ENCODE measurements at regions not wholly inside any gene's neighbourhood (a gene's known extent, or its start where the extent isn't known, plus 50 kb on each side); places are given as distances from the start of the nearest gene placed in this dataset.
"Not testable (repeated sequence)": the region's sequence is repeated elsewhere in the genome, so short reads cannot be mapped to it uniquely, and the experiment has no call there.

DNA sequence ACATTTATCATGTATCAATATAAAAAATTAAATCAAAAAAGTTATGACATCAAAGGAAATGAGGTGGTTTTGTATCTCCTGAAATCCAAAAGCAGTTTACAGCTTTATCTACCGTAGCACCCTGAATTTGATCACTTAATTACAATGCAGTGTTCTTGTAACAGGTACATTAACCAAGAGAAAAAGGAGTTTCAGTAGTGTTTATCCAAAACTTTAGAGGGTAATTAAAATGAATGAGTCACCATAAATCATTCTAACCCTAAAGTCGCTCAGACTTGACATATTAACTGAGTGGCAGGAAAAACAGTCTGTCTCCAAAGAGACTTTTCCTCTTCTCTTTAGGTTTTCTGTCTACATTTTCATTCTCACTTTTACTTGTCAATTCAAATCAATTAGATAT is 907.6 kb upstream of the EPHA5 start:
- no peak for DNase-seq

DNA sequence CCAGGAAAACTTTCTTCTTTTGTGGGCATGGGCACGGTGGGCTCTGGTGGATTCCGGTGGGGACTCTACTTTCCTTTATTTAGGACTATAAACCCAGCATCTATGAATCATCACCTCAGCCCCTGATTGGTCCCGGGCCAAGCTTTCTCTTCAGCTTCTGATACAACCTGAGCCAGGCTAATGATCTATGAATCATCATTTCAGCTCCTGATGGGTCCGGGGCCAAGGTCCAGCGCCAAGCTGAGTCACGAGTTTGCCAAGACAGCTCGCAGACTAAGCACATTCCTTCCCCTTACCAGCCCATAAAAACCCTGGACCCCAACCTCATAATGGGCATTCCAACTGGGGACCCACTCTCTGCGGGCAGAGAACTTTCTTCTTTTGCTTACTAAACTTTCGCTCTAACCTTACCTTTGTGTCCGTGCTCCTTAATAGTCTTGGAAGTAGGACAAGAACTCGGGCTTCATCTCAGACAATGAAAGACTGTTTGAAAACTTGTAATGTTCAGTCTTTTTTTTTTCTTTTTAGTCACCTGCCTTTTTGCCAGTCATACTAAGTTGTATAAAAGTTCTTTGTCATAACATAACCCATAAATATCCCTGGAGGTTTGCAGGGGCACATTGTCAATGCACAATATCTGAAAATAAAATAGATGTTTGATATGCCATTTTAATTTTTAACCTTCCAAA is 904.9 kb upstream of the EPHA5 start:
- DNase-seq: no peak

DNA sequence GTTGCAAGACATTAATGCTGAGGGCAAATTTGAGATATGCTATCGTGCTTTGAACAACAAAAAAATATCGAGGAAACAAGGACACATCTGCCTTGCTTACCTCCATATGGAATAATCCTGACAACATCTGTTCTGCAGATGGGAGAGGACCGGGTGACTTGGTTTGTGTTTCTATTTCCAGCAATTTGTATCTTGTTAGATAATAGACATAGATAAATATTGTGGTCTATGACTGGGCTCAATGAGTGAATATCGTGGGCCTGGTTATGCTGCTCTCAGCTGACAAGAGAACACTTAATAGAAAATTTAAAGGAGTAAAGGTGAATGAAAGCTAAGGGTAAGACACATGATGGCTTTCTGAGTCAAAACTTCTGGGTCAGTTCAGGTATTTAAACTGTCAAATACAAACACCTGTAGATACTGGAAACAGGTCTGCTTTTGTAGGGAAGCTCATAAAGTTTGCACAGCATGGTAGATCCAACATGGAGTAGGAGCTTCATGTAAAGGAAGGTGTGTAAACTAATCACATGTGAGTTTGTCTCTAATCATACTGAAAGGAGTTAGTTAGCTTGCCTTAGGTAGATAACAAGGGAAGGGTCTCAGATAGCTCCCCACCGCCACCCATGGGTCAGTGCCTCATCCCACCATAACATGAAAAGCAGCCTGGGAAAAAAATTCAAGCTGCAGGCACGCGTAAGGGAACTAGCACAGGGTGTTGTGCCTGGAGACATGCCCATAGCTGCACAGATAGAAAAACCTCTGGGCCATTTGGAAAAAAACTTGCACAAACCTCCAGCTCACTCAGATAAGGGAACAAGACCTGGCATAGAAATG is 904.1 kb upstream of the EPHA5 start:
- DNase-seq: no peak

DNA sequence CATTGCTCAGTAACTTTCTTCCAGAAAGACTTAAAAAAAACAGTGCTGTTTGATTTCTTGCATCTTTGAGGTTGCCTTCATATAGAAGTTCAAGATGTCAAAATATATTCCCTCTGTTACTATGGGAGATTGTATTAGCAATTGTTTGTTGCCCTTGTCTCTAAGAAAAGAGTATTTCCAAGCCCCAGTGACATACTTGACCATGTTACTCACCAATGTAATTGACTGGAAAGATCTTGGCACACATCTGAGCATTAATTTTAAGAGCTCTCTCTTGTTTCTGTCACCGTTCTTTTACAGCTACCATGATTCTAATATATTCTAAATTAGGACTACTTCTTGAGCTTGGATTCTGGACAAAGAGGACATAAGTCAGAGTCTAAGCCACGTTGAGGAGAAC is 902.7 kb upstream of the EPHA5 start:
- no peak for DNase-seq

DNA sequence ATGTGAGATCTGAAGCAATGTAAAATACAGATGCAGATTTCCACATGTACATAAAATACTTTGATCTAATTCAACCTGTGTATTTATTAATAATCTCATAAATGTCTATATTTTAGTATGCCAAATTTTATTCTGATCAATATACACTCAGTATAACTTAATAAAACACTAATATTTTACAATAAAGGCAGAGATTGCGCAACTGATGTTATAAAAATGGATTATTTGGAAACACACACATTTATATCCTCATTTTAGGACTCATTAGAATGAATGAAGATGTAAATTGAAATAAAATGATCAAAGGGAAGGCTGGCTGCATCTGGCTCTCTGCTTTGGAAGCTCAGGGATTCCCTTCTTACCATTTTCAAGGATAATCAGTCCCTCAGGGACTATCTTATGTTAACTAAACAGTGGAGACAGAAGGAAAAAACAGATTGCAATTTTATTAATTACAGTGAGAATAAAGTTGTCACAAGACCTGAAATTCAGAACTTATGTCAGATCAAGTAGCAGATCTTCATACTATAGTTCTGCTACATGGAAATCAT is 900.9 kb upstream of the EPHA5 start:
- DNase-seq: no peak

DNA sequence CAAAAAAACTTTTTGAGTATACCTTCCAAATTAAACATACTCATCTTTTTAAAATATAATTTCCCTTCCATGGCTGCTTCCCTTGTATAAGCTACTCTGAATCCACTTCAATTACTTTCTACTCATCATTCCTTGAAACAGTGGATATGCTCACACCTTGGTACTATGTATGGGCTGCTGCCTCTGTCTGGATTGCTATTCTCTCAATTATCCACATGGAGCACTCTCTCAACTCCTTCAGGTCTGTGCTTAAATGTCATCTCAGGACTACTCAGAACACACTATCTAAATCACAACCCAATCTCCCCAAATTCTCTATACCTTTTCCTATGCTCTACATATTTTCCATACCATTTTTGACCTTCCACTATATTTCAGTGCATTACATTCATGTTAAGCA is 898.9 kb upstream of the EPHA5 start:
- DNase-seq: no peak

DNA sequence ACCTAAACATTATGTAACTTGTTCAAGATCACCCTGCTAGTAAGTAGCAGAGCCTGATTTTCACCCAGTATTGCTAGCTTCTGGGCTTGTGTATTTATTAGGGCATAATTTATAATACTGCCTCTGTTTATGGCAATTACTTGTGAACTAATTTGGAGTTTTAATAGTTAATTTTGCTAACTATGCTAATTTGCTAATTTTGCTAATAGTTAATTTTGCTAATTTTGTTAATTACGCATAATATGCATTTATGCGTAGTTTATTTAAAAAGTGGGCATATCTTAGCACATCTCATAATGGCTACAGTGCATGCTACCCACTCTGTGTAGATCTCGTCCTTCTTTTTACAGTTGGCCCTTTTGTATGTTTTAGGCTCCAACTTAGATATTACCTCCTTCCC is 898.1 kb upstream of the EPHA5 start:
- DNase-seq: no peak

DNA sequence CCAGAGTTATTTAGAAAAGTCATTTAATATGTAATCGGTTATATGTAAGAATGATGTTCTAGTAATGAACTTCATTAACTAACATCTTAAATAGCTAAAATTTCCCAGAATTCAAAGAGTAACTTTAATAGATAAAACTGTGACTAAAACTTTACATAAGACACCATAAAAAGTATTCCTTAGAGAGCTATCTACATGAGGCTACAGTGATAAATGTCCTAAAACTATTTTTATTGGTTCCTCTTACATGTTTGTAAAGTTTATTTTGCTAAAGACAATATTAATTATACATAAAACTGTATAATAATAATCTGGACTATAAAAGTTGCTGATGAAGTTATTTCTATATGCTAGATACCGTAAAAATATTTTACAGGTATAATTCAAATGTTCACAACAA is 897.7 kb upstream of the EPHA5 start:
- no peak for DNase-seq

DNA sequence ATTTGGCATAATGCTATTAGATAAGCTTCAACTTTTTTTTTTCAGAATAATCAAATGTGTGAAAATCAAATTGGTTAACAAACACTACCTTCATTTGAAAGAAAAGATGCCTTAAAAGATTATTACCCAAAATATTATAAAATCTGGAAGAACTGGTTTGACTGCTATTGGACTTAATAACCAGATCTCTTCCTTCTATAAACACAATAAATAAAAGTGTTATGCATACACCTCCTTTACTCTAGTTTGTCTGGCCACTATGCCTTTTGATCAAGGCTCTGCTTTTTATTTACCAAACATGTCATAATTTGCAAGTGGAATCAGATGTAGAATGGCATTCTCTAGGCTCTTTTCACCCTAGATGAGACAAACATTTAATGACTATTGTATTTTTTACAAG is 897.3 kb upstream of the EPHA5 start:
- no peak for DNase-seq

DNA sequence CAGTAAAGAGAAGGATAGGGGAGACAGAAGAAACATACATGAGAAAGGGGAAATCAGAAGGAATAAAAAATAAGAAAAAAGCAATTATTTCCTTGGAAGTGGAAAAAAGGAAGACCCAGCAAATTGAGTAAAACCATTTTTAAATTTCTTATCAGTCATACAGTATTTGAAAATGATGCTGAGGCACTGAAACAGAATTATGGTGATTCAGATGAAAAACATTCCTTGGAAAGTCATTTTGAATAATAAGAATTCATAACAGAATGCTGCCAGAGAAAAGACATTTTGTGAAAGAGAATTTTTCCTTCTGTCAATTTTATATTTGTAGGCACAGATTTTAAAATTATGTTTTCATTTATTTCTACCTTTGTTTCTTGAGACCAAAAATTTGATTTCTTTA is 895.5 kb upstream of the EPHA5 start:
- DNase-seq: no peak

DNA sequence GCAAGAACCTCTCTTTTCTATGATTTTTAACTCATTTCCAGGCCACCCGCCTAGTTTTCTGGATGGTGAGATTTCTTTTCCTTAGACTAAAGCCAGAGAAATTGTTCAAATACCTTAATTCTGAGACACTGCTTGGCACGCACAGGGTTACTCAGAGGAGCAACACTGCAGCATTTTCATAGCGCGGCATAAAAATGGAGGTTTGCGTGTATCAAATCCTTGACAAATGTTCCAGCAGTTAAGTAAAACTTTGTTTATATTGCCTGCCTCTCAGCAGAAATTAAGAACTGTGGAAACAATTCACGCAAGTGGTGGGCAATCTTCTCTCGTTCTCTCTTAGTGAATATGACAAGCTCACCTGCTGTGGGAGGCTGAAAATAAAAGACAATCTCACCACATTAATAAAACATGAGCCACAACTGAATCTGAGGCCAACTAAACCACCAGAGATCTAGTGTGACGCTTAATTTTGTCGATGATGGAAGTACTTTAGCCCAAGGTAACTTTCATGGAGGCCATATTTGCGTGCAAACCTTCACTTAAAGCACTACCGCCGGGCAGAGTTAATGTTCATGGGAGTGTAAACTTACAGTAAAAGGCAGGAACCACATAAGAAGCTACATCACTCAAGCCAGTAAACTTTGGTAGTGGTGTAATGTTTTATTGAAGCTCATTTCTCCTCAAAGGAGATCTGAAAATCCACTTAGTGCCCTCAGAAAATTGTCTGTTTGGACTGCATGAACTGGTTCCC is 894.8 kb upstream of the EPHA5 start:
- DNase-seq: no peak

DNA sequence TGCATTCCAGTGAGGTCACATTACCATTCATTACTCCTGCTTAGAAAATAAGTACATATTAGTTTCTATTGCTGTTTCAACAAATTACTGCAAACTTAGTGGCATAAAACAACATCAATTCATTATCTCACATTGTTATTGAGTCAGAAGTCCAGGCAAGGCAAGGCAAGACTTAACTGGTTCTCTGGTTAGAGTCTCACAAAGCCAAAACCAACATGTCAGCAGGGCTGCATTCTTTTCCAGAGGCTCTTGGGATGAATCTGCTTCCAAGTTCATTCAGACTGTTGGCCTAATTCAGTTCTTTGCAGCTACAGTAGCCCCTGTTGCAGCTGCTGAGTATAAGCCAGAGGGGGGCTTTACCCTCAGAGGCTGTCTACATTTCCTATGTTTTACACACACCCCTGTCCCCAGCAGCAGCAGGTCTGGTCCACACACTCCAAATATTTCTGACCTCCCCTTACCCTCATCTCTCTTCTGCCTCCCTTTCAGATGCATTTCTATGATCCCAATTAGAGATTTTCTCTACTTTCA is 892.1 kb upstream of the EPHA5 start:
- no peak for DNase-seq

DNA sequence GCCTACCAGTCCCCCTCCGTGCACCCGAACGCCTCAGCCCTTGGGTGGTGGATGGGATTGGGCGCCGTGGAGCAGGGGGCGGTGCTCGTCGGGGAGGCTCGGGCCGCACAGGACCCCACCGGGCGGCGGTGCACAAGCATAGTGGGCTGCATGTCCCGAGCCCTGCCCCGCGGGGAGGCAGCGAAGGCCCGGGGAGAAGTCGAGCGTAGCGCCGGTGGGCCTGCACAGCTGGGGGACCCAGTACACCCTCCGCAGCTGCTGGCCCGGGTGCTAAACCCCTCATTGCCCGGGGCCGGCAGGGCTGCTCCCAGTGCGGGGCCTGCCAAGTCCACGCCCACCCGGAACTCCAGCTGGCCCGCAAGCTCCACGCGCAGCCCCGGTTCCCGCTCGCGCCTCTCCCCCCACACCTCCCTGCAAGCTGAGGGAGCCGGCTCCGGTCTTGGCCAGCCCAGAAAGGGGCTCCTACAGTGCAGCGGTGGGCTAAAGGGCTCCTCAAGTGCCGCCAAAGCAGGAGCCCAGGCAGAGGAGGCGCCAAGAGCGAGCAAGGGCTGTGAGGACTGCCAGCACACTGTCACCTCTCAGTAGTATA is 891.3 kb upstream of the EPHA5 start:
- not testable (repeated sequence) for DNase-seq

DNA sequence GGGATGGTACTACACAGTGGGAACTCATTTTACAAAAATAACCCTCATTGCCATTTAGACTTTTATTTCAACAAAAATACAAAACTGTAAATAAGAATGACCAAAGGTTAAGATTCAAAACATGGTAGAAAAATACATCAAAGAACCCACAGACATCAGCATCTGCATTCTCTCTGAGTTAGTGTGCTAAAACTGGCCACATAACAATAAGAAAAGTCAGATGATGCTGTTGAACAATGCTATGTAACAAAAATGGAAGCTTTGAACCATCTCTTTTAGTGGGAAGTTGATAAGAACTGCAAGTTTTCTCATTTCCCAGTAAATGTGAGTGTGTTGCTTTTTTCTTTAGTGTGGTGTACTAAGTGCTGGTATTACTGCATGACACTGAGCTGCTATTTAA is 888.4 kb upstream of the EPHA5 start:
- no peak for DNase-seq

DNA sequence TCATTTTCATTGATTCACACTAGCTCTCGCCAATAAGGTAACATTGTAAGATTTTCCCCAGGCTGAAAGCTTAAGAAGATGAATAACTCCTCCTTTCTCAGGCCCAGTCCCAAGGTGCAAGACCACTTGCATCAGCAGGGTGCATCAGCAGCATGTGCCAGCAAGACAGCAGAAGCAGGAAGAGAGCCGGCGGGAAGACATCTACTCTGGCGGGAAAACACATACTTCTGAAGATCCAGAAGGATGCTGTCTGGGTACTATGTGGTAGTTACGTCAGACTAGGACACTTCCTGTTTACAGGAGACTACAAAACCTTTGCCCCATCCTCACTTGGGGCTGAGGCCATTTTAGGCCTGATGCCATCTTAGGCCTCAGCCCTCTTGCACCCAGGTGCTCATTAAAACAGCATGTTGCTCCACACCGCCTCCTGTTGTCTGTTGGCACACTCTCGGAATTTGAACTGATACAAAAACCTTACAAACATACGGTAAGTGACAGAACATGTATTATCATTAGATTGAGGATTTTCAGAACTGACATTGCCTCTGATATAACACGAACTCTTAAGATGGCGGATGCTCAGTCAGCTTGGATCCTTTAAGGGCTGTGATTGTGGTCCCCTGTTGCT is 886.5 kb upstream of the EPHA5 start:
- no peak for DNase-seq

DNA sequence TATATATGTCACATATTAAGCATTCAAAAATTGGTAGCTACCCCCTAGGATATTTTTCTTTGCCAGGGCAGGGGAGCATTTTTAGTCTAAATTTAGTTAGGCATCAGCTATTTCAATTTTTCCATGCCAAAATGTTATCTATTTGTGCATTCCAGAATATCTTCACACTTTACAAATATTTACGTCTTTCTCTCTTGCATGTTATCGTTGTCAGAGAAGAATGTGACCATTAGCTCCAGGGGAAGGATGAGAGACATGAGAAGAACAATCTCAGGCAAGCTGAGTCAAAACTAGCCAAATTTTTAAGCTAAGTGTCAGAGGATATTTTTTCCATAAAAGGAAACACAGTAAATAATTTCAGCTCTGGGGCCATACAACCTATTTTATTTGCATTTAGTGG is 885.0 kb upstream of the EPHA5 start:
- no peak for DNase-seq

DNA sequence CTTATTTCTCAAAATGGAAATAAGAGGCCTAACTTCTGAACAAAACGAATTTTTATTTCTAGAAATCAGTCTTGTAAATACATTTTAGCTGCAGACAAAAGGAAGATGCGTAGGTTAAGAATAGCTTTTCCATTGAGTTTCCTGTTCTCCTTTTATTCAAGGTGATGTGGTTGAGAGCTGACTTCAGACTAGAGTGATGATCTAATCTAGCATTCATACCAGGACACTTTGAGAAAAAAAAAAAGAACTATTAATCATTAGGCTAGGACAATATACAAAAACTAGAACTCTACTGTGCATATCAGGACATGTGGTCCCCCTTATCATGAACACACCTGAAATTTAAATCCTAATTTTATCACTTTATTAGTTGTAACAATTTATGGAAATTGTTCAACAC is 884.5 kb upstream of the EPHA5 start:
- no peak for DNase-seq

DNA sequence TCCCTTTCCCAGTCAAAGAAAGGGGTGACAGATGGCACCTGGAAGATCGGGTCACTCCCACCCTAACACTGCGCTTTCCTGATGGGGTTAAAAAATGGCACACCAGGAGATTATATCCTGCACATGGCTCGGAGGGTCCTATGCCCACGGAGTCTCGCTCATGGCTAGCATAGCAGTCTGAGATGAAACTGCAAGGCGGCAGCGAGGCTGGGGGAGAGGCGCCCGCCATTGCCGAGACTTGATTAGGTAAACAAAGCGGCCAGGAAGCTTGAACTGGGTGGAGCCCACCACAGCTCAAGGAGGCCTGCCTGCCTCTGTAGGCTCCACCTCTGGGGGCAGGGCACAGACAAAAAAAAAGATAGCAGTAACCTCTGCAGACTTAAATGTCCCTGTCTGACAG is 875.0 kb upstream of the EPHA5 start:
- not testable (repeated sequence) for DNase-seq

DNA sequence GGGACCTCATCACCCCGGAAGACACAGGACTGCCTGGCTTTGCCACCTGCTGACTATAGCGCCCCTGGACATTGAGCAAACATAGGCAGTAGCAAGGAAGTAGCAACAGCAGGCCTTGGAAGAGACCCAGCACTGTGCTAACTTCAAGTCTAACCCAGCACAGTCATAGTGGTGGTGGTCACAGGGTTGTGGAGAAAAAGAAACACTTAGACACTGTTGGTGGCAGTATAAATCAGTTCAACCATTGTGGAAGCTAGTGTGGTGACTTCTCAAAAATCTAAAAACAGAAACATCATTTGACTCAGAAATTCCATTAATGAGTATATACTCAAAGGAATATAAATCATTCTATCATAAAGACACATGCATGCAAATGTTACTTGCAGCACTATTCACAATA is 874.0 kb upstream of the EPHA5 start:
- DNase-seq: no peak

DNA sequence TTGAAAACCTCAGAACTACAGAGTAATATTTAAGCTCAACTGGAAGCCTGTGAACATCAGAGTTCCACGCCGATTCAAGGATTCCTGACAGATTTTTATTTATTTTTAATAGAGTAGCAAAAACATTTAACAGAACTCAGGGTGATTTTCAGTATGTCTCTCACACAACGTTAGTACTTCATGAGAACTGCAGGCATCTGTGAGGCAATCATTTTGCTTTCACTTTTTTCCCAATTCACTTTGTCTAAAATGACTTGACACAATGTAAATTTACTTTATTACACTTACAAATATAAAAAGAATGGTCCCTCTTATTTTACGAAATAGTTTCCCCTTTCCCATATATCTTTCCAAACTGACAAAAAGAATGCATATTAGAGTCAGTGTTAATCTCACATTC is 869.5 kb upstream of the EPHA5 start:
- DNase-seq: no peak

DNA sequence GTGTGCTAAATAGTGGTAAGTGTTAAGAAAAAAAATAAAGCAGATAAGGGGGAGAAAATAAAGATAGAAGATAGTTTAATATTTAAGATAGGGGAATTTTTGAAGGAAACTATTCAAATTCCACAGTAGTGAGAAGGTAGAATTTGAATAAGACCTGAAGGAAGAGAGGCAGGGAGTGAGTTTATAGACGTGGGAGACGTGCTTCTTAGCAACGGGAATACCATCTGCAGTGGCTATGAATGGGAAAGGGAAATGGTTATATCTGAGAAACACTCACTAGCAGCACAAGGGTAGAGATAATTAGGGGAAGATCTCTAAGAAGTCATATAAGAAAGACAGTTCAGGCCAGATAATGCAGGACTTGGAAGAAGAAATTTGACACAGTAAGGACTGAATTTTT is 854.5 kb upstream of the EPHA5 start:
- DNase-seq: no peak

DNA sequence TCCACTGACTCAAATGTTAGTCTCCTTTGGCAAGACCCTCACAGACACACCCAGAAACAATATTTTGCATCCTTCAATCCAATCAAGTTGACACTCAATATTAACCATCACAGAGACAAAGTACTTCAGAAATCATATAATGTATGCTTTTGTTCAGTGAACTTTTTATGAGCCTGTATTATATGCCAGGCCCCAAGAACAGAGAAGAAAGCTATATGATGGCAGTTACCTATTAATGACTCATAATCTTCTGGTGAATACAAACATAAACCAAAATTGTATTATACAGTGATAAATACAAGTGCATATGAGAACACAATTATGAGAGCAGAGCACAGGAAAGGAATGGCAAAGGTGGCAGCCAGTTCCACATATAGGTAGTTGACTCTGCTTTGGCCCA is 852.0 kb upstream of the EPHA5 start:
- no peak for DNase-seq

DNA sequence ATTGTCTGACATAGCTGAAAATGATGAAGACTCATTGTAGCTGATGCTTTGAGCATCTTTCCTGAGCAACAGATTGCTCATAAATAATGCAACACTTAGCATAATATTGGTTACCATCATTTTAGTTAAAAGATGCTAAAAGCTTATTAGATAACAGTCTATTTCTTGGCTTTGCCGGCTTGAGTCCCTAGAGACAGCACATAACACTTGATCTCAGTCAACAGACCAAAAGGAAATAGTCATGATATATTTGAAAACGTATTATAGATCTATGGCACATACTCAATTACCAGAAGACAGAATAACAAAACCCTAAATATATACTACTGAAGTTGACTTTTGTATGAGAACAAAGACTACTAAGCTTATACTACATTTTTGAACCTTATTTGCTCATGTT is 846.7 kb upstream of the EPHA5 start:
- DNase-seq: no peak
